Hippocampal formation (tissue), 2 donors: ENCODE measurements at regions not wholly inside any gene's neighbourhood (a gene's known extent, or its start where the extent isn't known, plus 50 kb on each side); places are given as distances from the start of the nearest gene placed in this dataset.

Experiments
- DNase-seq, 2 donors: peaks; one replicate each; lab custom pipeline; 2025; lab: John Stamatoyannopoulos, UW

- DNase-seq = no peak
Measured at GRCh38 chr14:55734731-55735130, 154.7 kb downstream of the KTN1 start.

GRCh38 chr14:55739967-55740648 lies 160.1 kb downstream of the KTN1 start:
- no peak for DNase-seq

GRCh38 chr14:55740649-55740989 lies 160.6 kb downstream of the KTN1 start:
- no peak for DNase-seq

GRCh38 chr14:55741240-55741639 lies 161.2 kb downstream of the KTN1 start:
- DNase-seq = no peak

GRCh38 chr14:55743551-55743950 lies 163.5 kb downstream of the KTN1 start:
- no peak for DNase-seq

GRCh38 chr14:55744321-55744720 lies 164.3 kb downstream of the KTN1 start:
- DNase-seq = no peak

GRCh38 chr14:55745906-55746305 lies 165.9 kb downstream of the KTN1 start:
- DNase-seq = no peak

- no peak for DNase-seq
Measured at GRCh38 chr14:55746558-55746957, 166.6 kb downstream of the KTN1 start.

- no peak for DNase-seq
Measured at GRCh38 chr14:55747186-55747585, 167.2 kb downstream of the KTN1 start.

- DNase-seq = no peak
Measured at GRCh38 chr14:55749201-55749812, 169.3 kb downstream of the KTN1 start.

GRCh38 chr14:55749946-55750345 lies 169.9 kb downstream of the KTN1 start:
- DNase-seq = no peak

- no peak for DNase-seq
Measured at GRCh38 chr14:55752580-55753390, 172.8 kb downstream of the KTN1 start.

GRCh38 chr14:55754471-55754870 lies 174.5 kb downstream of the KTN1 start:
- no peak for DNase-seq

- DNase-seq = no peak
Measured at GRCh38 chr14:55754871-55755270, 174.9 kb downstream of the KTN1 start.

- no peak for DNase-seq
Measured at GRCh38 chr14:55756078-55756477, 176.1 kb downstream of the KTN1 start.

- DNase-seq = no peak
Measured at GRCh38 chr14:55756557-55756956, 176.6 kb downstream of the KTN1 start.

GRCh38 chr14:55758796-55759195 lies 178.8 kb downstream of the KTN1 start:
- DNase-seq = no peak

GRCh38 chr14:55760789-55761566 lies 181.0 kb downstream of the KTN1 start:
- no peak for DNase-seq

GRCh38 chr14:55761651-55762050 lies 181.6 kb downstream of the KTN1 start:
- DNase-seq = no peak

- DNase-seq = no peak
Measured at GRCh38 chr14:55762595-55763232, 182.7 kb downstream of the KTN1 start.

- DNase-seq = no peak
Measured at GRCh38 chr14:55764784-55765183, 184.8 kb downstream of the KTN1 start.

GRCh38 chr14:55766071-55766470 lies 186.1 kb downstream of the KTN1 start:
- DNase-seq = no peak
